GM12878 (cell line): ENCODE measurements at regions not wholly inside any gene's neighbourhood (a gene's known extent, or its start where the extent isn't known, plus 50 kb on each side); places are given as distances from the start of the nearest gene placed in this dataset.

Experiments
- MAX ChIP-seq: IDR thresholded peaks from 2 replicates; pipeline ENCODE4 v1.6.1; 2012; ENCODE audit warnings: low read depth, low read length, improper control_type of control experiment
- POLR2A ChIP-seq: IDR thresholded peaks from 2 replicates; pipeline ENCODE4 v1.6.1; 2011; ENCODE audit warnings: low read depth, mild to moderate bottlenecking, low read length
- POLR2AphosphoS2 ChIP-seq: IDR thresholded peaks from 2 replicates; pipeline ENCODE4 v1.6.1; 2011; ENCODE audit warnings: low read depth, mild to moderate bottlenecking, low read length, improper control_type of control experiment, moderate library complexity
- YBX1 ChIP-seq: fragments of 450-650 bp; IDR thresholded peaks from 2 replicates; pipeline ENCODE4 v1.6.1; 2016; ENCODE audit warnings: antibody characterized with exemption
- TF ChIP-seq, protein P1 (sequence below), 3 experiments: IDR thresholded peaks in 2 of 3; conservative IDR thresholded peaks in 1 of 3; 2 replicates each; pipeline ENCODE4 v1.5.1; 2011; ENCODE audit warnings: low read depth in 3 of 3, low read length in 3 of 3, mild to moderate bottlenecking in 3 of 3, control low read depth in 2 of 3, moderate library complexity in 2 of 3, inconsistent platforms in 1 of 3, mixed read lengths in 1 of 3; ENCODE audit not compliant: control insufficient read depth in 2 of 3, insufficient read depth in 1 of 3; ENCODE audit errors: extremely low read depth in 1 of 3

GRCh38 chr1:187275985-187276575, 447.3 kb downstream of the PLA2G4A start:
- no peak for TF ChIP-seq YBX1
- TF ChIP-seq, protein P1, sequence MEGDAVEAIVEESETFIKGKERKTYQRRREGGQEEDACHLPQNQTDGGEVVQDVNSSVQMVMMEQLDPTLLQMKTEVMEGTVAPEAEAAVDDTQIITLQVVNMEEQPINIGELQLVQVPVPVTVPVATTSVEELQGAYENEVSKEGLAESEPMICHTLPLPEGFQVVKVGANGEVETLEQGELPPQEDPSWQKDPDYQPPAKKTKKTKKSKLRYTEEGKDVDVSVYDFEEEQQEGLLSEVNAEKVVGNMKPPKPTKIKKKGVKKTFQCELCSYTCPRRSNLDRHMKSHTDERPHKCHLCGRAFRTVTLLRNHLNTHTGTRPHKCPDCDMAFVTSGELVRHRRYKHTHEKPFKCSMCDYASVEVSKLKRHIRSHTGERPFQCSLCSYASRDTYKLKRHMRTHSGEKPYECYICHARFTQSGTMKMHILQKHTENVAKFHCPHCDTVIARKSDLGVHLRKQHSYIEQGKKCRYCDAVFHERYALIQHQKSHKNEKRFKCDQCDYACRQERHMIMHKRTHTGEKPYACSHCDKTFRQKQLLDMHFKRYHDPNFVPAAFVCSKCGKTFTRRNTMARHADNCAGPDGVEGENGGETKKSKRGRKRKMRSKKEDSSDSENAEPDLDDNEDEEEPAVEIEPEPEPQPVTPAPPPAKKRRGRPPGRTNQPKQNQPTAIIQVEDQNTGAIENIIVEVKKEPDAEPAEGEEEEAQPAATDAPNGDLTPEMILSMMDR (IDR thresholded peaks at IDR 0.05 in 2 of 3, conservative IDR thresholded peaks at IDR 0.05 in 1 of 3; ENCODE audit: control insufficient read depth in 2 of 3, extremely low read depth in 1 of 3, insufficient read depth in 1 of 3, low read depth in 3 of 3, low read length in 3 of 3) = no peak
- no peak for TF ChIP-seq POLR2A
- TF ChIP-seq POLR2AphosphoS2 = no peak
- no peak for TF ChIP-seq MAX
